OCI-LY3 (cell line): ENCODE measurements at regions not wholly inside any gene's neighbourhood (a gene's known extent, or its start where the extent isn't known, plus 50 kb on each side); places are given as distances from the start of the nearest gene placed in this dataset.

Experiments used
- CTCF ChIP-seq: fragments of 200-600, 300-600 bp; sonication (generic); IDR thresholded peaks from 2 replicates; pipeline ENCODE4 v1.5.1; 2014; ENCODE audit warnings: antibody characterized with exemption, low read length, low read depth
- EZH2phosphoT487 ChIP-seq: fragments of 200-600 bp; shearing (Covaris generic); IDR thresholded peaks from 2 replicates; pipeline ENCODE4 v1.6.1; 2018; ENCODE audit warnings: antibody characterized with exemption, mixed run types, low read depth

- TF ChIP-seq CTCF (no peak), EZH2phosphoT487 (no peak)
Measured at GRCh38 chr4:128639541-128640270, 169.8 kb upstream of the JADE1 start.
